HG03521 (cell line): ENCODE measurements at regions not wholly inside any gene's neighbourhood (a gene's known extent, or its start where the extent isn't known, plus 50 kb on each side); places are given as distances from the start of the nearest gene placed in this dataset.
"Not testable (repeated sequence)": the region's sequence is repeated elsewhere in the genome, so short reads cannot be mapped to it uniquely, and the experiment has no call there.

Source experiments
- ATAC-seq: cut with Tn5 transposase; IDR thresholded peaks from one replicate; pipeline ENCODE4 v1.9.1; 2021; ENCODE audit warnings: mild to moderate bottlenecking, moderate library complexity; ENCODE audit not compliant: unreplicated experiment

- ATAC-seq = no peak
Measured at GRCh38 chr18:25516121-25516520, 164.2 kb upstream of the ZNF521 start.

- ATAC-seq = no peak
Measured at GRCh38 chr18:25510096-25510495, 158.1 kb upstream of the ZNF521 start.

DNA sequence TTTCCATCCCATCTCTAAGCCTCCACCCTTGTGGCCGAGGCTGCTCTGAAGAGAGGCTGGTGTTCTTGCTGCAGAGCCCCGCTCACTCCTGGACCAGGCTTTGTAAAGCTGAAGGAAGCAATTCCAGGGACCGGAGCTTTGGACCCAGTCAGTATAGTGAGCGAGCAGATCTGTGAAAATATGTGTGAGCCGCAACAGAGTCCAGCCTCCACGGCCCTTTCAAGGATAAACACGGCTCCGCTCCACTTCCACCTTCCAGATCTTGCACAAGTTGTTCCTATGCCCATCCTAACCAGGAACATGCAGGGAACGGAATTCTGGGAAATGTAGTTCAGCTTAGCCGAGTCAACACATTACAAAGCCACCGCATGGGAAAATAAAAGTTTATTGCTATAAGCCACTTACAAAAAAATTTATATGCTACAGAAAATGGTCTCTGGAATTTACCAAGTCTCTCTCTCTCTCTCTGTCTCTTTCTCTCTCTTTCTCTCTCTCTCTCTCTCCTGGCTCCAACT is 151.7 kb upstream of the ZNF521 start:
- no peak for ATAC-seq

DNA sequence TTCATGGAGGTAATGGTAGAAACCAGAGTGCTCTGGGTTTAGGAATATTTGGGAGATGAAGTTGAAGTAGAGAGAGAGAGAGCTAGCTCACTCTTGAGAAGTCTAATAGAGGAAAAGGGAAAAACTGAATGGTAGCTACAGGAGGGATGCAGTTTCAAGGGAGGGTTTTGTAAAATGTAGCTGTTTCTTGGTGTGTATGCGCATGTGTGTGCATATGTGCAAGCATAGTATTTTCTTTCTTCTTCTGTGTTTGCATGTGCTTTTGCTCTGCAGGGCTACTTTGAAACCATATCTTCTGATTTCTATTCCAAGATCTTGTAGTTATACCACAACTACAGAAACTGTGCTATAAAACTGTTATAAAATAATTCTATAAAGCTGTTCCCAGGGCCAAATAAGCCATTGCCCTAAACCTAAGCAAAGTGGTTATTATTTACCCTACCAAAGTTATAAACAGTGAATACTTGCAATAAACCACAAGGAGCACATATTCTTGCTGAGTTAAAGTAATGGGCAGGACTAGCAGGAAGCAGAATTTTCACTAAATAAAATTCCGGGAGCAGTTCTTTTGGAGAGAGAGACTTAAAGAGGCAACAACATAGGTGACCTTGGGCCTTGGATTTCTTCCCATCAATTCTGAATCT is 145.3 kb upstream of the ZNF521 start:
- ATAC-seq = no peak

GRCh38 chr18:25496544-25496943 is 144.6 kb upstream of the ZNF521 start:
- no peak for ATAC-seq

- no peak for ATAC-seq
Measured at GRCh38 chr18:25495606-25496005, 143.6 kb upstream of the ZNF521 start.

- ATAC-seq = no peak
Measured at GRCh38 chr18:25494888-25495287, 142.9 kb upstream of the ZNF521 start.

DNA sequence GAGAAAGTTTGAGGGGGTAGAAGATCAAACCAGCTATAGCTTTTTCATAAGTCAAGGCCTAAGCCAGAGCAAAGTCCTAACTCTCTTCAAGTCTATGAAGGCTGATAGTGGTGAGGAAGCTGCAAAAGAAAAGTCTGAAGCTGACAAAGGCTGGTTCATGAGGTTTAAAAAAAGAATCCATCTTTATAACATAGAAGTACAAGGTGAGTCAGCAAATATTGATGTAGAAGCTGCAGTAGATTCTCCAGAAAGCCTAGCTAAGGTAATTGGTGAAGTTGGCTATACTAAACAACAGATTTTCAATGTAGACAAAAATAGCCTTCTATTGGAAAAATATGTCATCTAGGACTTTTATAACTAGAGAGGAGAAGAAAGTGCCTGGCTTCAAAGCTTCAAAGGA is 141.4 kb upstream of the ZNF521 start:
- ATAC-seq = no peak

DNA sequence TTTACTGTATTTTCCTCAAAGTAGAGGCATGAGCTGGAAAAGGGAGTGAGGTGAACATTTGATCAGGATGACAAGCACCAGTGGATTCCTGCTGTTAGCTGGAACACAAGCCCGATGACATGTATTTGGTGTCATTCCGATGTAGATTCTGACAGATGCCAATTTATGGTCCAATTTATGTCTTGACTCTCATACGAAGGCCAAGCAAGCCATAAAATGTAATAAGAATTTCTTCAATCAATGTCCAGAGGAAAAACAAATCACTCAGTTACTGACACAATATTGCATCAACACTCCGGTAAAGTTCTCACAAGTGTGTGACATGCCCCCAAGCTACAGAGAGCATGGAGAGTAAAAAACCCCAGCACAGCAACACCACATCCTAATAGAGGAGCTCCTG is 138.3 kb upstream of the ZNF521 start:
- ATAC-seq = no peak

DNA sequence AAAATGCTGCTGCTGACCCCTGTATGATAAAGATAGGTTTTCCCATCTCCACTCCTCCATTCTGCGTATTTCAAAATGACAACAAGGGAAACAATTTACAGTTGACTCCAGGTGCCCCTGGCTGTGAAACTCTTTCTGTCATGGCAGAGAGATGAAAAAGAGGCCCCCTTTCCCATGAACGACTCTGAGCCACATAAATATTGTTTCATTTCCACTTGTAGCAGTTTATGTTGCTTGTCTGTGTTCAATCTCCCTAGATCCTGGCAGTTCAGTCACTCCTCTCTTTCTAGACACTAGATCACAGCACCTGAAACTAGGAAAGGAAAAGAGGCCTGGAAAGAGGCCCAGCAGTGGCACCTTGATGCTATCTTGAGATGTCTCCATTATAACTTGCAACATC is 121.0 kb upstream of the ZNF521 start:
- ATAC-seq = no peak

DNA sequence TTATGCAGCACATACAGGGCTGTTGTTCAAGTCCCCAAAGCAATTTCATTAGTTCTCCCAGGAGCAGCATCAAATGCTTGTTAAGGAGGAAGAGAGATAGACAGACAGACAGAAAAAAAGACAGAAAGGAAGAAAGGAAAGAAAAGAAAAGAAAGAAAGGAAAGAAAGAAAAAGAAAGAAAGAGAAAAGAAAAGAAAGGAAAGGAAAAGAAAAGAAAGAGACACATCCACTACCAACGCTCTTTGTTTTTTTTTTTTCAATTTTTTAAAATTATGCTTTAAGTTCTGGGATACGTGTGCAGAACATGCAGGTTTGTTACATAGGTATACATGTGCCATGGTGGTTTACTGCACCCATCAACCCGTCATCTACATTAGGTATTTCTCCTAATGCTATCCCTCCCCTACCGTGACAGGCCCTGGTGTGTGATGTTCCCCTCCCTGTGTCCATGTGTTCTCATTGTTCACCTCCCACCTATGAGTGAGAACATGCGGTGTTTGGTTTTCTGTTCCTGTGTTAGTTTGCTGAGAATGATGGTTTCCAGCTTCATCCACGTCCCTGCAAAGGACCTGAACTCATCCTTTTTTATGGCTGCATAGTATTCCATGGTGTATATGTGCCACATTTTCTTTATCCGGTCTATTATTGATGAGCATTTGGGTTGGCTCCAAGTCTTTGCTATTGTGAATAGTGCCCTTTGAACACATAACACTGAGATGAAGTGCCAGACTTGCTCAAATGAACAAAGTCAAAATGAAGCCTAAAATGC is 119.0 kb upstream of the ZNF521 start:
- not testable (repeated sequence) for ATAC-seq

DNA sequence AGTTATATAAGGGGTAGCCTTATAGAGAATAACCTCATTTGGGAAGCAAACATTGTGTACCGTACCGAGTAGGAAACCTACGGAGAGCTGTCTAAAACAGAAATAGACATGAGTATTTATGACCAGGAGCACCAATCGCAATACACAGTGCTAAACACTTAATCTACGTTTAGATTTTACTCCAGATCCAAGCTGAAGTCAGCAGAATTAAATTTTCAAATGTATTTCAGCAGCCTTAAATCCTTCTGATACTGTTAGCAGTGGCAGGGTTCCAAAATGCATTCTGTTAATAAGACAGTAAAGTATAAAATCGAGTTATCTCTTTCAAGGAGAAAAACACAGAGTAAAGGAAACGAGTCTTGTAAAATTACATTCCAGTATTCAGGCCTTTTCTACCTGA is 118.1 kb upstream of the ZNF521 start:
- no peak for ATAC-seq

- no peak for ATAC-seq
Measured at GRCh38 chr18:25469489-25469888, 117.5 kb upstream of the ZNF521 start.

GRCh38 chr18:25467226-25467987 is 115.4 kb upstream of the ZNF521 start:
- ATAC-seq = no peak

DNA sequence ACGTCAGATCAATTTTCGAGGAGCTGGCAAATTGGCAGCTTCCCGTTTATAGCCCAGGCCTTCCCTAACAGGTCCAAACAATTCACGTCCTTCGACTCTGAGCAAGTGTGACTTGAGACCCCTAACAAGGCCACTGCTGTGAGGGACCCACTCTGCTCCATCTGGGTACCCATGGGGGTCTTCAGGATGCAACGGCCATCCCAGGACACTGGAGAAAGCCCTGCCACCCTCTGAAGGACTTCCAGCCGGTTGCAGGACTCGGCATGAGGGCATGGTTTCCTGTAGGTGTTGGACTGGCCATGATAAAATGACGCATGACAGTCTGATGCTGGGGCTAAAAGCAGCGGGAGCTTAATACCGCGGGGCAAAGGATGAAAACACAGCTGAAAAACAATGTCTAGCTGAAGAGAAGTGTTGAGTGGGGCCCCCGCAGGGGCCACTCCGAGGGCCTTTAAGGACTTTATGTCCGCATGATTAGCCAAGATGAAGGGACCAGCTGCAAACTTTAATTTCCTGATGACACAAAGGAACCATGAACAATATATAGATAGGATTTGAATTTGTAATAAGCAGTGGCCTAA is 113.3 kb upstream of the ZNF521 start:
- ATAC-seq = no peak

- no peak for ATAC-seq
Measured at GRCh38 chr18:25464227-25464626, 112.3 kb upstream of the ZNF521 start.

DNA sequence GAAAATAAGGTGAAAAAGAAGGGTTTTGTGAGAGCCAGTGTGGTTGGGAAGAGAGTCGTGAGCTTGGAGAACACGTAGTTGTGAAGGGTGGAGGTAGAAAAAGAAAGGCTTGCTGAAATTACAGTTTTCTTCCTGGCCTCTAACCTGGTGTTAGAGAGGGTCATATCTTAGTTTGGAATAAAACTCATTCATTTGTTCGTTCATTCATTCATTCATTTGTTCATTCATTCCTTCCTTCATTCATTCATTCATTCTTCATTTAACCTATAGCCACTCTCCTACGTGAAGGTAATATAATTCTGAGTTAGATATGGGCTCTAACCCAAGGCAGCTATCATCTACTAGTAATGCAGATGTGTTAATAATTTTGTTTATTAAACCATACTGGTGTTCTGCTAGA is 111.8 kb upstream of the ZNF521 start:
- ATAC-seq = no peak

GRCh38 chr18:25459814-25460213 is 107.8 kb upstream of the ZNF521 start:
- ATAC-seq = no peak

GRCh38 chr18:25457601-25458000 is 105.6 kb upstream of the ZNF521 start:
- ATAC-seq = no peak

DNA sequence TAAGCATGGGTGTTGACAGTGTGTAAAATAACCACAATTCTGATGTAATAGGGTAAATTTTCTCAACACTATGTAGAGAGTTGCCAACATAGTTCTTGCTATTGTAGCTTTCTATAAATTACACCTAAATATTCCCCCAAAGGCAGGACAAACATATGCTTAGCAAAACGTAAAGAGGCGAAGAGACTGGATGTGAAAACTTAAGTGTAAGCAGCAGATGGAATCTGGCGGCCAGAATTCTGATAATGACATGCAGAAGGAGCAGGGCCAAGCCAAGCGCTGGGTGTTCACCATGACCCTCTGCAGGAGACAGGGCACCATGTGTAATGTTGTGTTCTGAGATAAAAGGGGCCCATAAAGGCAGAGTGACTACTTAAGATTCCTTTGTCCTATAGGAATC is 105.2 kb upstream of the ZNF521 start:
- ATAC-seq = no peak

DNA sequence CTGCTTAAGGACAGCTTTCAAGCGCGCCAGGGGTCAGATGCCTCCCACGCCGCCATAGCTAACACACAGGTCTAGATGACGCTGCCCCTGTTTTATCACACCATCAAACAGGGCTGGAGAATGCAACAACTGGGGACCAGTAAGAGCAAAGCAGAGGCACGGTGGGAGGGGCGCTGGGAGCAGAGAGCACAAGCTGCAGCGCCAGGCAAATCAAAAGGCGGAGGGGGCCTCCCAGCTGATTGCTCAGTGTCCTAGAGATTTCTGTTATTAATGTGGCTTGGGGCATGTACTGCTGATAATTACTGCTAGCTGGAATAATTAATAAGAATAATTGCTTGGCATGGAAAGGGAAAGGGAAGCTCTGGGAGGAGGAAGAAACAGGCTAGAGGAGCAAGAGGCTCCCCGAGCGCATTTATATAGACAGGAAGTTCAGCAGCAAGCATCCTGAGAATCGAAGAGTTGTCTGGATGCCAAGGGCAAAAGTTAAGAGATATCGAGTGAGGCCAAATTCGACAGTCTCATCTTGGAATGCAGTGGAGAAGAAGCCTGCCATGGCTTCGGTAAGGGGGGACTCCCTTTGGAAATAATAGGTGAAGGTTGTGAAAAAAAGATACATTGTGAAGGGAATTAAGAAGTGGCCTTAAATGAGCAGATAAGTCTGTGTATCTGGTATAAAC is 104.5 kb upstream of the ZNF521 start:
- ATAC-seq = no peak
